HEK293T (cell line): ENCODE measurements at regions not wholly inside any gene's neighbourhood (a gene's known extent, or its start where the extent isn't known, plus 50 kb on each side); places are given as distances from the start of the nearest gene placed in this dataset.

Experiments
- ARNT ChIP-seq: fragments of 450-650 bp; IDR thresholded peaks from 2 replicates; pipeline ENCODE4 v1.6.1; 2017; ENCODE audit warnings: mild to moderate bottlenecking
- NFRKB ChIP-seq: fragments of 450-650 bp; IDR thresholded peaks from 2 replicates; pipeline ENCODE4 v1.6.1; 2016; ENCODE audit warnings: mild to moderate bottlenecking, moderate library complexity

- no peak for TF ChIP-seq ARNT
- TF ChIP-seq NFRKB: no peak
These were observed 98.6 kb upstream of the NCK2 start for GRCh38 chr2:105645938-105646773.
